ENCODE measurements at regions not wholly inside any gene's neighbourhood (a gene's known extent, or its start where the extent isn't known, plus 50 kb on each side); places are given as distances from the start of the nearest gene placed in this dataset.
A peak's percentile ranks its signal among the peaks of the same experiment; 100 is the strongest.

GRCh38 chr12:93300611-93301021, 77.1 kb upstream of the NUDT4 start (continued):
- TF ChIP-seq, protein P1, sequence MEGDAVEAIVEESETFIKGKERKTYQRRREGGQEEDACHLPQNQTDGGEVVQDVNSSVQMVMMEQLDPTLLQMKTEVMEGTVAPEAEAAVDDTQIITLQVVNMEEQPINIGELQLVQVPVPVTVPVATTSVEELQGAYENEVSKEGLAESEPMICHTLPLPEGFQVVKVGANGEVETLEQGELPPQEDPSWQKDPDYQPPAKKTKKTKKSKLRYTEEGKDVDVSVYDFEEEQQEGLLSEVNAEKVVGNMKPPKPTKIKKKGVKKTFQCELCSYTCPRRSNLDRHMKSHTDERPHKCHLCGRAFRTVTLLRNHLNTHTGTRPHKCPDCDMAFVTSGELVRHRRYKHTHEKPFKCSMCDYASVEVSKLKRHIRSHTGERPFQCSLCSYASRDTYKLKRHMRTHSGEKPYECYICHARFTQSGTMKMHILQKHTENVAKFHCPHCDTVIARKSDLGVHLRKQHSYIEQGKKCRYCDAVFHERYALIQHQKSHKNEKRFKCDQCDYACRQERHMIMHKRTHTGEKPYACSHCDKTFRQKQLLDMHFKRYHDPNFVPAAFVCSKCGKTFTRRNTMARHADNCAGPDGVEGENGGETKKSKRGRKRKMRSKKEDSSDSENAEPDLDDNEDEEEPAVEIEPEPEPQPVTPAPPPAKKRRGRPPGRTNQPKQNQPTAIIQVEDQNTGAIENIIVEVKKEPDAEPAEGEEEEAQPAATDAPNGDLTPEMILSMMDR (IDR thresholded peaks at IDR 0.05 in 2 of 3, conservative IDR thresholded peaks at IDR 0.05 in 1 of 3; ENCODE audit: borderline replicate concordance in 1 of 3, insufficient read depth in 1 of 3, low read depth in 2 of 3, low read length in 2 of 3), result no peak
- TF ChIP-seq RAD21 (IDR thresholded peaks at IDR 0.05; ENCODE audit: low read depth), result no peak

DNA sequence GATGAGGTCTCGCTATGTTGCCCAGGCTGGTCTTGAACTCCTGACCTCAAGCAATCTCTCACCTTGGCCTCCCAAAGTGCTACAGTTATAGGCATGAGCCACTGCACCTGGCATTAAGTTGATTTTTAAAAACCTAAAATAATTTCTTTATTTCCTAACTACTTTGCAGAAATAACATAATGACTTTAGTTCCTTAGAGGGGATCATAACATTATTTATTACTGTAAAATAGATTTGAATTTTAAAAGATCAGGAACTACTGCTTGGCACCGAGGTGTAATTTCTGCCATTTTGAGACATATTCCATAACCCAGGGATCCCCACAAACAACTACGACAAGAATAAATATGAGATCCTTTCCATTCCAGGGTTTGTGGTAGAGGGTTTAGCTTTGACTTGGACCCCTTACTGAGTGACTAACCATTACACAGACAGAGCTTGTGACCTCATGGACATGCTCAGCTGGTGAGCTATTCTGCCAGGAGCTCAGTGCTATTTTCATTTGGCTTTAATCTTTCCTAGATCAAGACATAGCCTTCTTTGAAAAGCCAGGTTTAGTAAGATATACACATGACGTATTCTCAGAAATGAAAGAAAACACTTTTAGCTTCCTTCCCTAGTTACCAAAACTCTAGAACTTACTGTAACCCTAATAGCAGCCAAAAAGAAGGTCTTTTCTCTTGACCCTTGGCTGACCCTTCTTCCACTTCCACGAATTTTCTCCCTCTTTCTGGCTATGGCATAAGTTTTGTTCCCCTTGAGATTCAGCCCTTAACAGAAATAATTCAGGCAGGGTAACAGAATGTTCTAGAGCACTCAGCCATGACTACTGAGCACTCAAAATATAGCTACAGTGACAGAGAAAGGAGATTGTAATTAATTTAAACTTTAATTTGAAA, 75.1 kb upstream of the NUDT4 start:
- H2AFZ ChIP-seq (ENCODE audit: low read depth, low read length, poor library complexity, severe bottlenecking), result peak overlapping the region; percentile 73
- H3K79me2 ChIP-seq (ENCODE audit: insufficient read depth, low read length), result no peaks in the 10 kb centered on the region
- intact Hi-C loops (cut with micrococcal nuclease), result no loop called here
- no peaks in the 10 kb centered on the region for H3K27me3 ChIP-seq (ENCODE audit: insufficient read depth, low read length)
- H4K20me1 ChIP-seq (ENCODE audit: insufficient read depth), result no peaks in the 10 kb centered on the region
- H3K4me3 ChIP-seq (replicated peaks in 1 of 2; ENCODE audit: low read depth in 1 of 2, low read length in 2 of 2), result no peak overlapping the region
- no peaks in the 10 kb centered on the region for H3K9me2 ChIP-seq (ENCODE audit: insufficient read depth)
- ChIA-PET POLR2A (no interaction called here), RAD21 (ENCODE audit: low non-redundant PET in 1 of 2, low total read pairs in 2 of 2, uncharacterized antibody in 2 of 2, unreplicated experiment in 2 of 2) (no interaction called here), CTCF (no interaction called here)
- DNase-seq (ENCODE audit: low read depth, low spot score), result no peak
- no TSS peak for BruUV-seq (replicated peaks)
- no peak overlapping the region for H3K27ac ChIP-seq (ENCODE audit: low read depth, low read length)
- no peaks in the 10 kb centered on the region for H3K4me1 ChIP-seq (ENCODE audit: control insufficient read depth in 1 of 2, insufficient read depth in 2 of 2, low read length in 2 of 2)
- ATAC-seq, result no peak
- no peak overlapping the region for H3K4me2 ChIP-seq (ENCODE audit: low read length)
- H3K9ac ChIP-seq (ENCODE audit: low read length), result no peak overlapping the region
- no peaks in the 10 kb centered on the region for H3K9me3 ChIP-seq (ENCODE audit: control insufficient read depth in 1 of 2, insufficient read depth in 1 of 2, low read depth in 1 of 2, low read length in 2 of 2)
- no peaks in the 10 kb centered on the region for H3K36me3 ChIP-seq (ENCODE audit: control insufficient read depth in 1 of 2, insufficient read depth in 2 of 2, low read length in 2 of 2)
- TF ChIP-seq SP1 (IDR thresholded peaks at IDR 0.05; ENCODE audit: low read depth) (no peak), ZNF274 (IDR thresholded peaks at IDR 0.05; ENCODE audit: low read depth, low read length) (no peak), RAD21 (IDR thresholded peaks at IDR 0.05; ENCODE audit: low read depth) (no peak), ZFX (IDR thresholded peaks at IDR 0.05) (no peak), EGR1 (IDR thresholded peaks at IDR 0.05; ENCODE audit: low read depth) (no peak), EZH2 (IDR thresholded peaks at IDR 0.05) (no peak), ZBTB33 (IDR thresholded peaks at IDR 0.05; ENCODE audit: extremely low read depth, insufficient replicate concordance, low read length) (no peak), SIN3A (IDR thresholded peaks at IDR 0.05; ENCODE audit: low read depth) (no peak), CEBPB (IDR thresholded peaks at IDR 0.05; ENCODE audit: low read depth) (no peak)
- TF ChIP-seq, protein P2, sequence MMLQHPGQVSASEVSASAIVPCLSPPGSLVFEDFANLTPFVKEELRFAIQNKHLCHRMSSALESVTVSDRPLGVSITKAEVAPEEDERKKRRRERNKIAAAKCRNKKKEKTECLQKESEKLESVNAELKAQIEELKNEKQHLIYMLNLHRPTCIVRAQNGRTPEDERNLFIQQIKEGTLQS (IDR thresholded peaks at IDR 0.05), result no peak
- TF ChIP-seq, protein P3, sequence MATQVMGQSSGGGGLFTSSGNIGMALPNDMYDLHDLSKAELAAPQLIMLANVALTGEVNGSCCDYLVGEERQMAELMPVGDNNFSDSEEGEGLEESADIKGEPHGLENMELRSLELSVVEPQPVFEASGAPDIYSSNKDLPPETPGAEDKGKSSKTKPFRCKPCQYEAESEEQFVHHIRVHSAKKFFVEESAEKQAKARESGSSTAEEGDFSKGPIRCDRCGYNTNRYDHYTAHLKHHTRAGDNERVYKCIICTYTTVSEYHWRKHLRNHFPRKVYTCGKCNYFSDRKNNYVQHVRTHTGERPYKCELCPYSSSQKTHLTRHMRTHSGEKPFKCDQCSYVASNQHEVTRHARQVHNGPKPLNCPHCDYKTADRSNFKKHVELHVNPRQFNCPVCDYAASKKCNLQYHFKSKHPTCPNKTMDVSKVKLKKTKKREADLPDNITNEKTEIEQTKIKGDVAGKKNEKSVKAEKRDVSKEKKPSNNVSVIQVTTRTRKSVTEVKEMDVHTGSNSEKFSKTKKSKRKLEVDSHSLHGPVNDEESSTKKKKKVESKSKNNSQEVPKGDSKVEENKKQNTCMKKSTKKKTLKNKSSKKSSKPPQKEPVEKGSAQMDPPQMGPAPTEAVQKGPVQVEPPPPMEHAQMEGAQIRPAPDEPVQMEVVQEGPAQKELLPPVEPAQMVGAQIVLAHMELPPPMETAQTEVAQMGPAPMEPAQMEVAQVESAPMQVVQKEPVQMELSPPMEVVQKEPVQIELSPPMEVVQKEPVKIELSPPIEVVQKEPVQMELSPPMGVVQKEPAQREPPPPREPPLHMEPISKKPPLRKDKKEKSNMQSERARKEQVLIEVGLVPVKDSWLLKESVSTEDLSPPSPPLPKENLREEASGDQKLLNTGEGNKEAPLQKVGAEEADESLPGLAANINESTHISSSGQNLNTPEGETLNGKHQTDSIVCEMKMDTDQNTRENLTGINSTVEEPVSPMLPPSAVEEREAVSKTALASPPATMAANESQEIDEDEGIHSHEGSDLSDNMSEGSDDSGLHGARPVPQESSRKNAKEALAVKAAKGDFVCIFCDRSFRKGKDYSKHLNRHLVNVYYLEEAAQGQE (IDR thresholded peaks at IDR 0.05; ENCODE audit: low read depth), result no peak
- TF ChIP-seq, protein P1 (IDR thresholded peaks at IDR 0.05 in 2 of 3, conservative IDR thresholded peaks at IDR 0.05 in 1 of 3; ENCODE audit: borderline replicate concordance in 1 of 3, insufficient read depth in 1 of 3, low read depth in 2 of 3, low read length in 2 of 3), result no peak
